HuH-7.5 (cell line): ENCODE measurements at regions not wholly inside any gene's neighbourhood (a gene's known extent, or its start where the extent isn't known, plus 50 kb on each side); places are given as distances from the start of the nearest gene placed in this dataset.
"Not testable (repeated sequence)": the region's sequence is repeated elsewhere in the genome, so short reads cannot be mapped to it uniquely, and the experiment has no call there.

ENCODE experiments used
- DNase-seq: peaks from one replicate; pipeline ENCODE4 v3.0.0; 2011; ENCODE audit warnings: low spot score

- DNase-seq, result no peak
Observed at GRCh38 chr2:83051538-83052170, 1407.4 kb downstream of the SUCLG1 start.

- no peak for DNase-seq
Observed at GRCh38 chr2:83042053-83042452, 1417.0 kb downstream of the SUCLG1 start.

- DNase-seq, result no peak
Observed at GRCh38 chr2:83022631-83023210, 1436.4 kb downstream of the SUCLG1 start.

- no peak for DNase-seq
Observed at GRCh38 chr2:83017366-83018090, 1441.6 kb downstream of the SUCLG1 start.

- no peak for DNase-seq
Observed at GRCh38 chr2:83016343-83017110, 1442.6 kb downstream of the SUCLG1 start.

GRCh38 chr2:83015900-83016299, 1443.2 kb downstream of the SUCLG1 start:
- no peak for DNase-seq

GRCh38 chr2:83015035-83015715, 1443.9 kb downstream of the SUCLG1 start:
- DNase-seq, result no peak

GRCh38 chr2:83014462-83014861, 1444.6 kb downstream of the SUCLG1 start:
- no peak for DNase-seq

- no peak for DNase-seq
Observed at GRCh38 chr2:83006961-83007360, 1452.1 kb downstream of the SUCLG1 start.

GRCh38 chr2:83003555-83003954, 1455.5 kb downstream of the SUCLG1 start:
- DNase-seq, result no peak

GRCh38 chr2:83002706-83003105, 1456.4 kb downstream of the SUCLG1 start:
- no peak for DNase-seq

- no peak for DNase-seq
Observed at GRCh38 chr2:82998781-82999180, 1460.3 kb downstream of the SUCLG1 start.

- DNase-seq, result no peak
Observed at GRCh38 chr2:82996217-82996616, 1462.9 kb downstream of the SUCLG1 start.

GRCh38 chr2:82994151-82994550, 1464.9 kb downstream of the SUCLG1 start:
- DNase-seq, result no peak

- no peak for DNase-seq
Observed at GRCh38 chr2:82993609-82994008, 1465.5 kb downstream of the SUCLG1 start.

- no peak for DNase-seq
Observed at GRCh38 chr2:82992968-82993367, 1466.1 kb downstream of the SUCLG1 start.

- DNase-seq, result not testable (repeated sequence)
Observed at GRCh38 chr2:82987706-82988105, 1471.4 kb downstream of the SUCLG1 start.

GRCh38 chr2:82986899-82987298, 1472.2 kb downstream of the SUCLG1 start:
- DNase-seq, result no peak

GRCh38 chr2:82985572-82986197, 1473.4 kb downstream of the SUCLG1 start:
- DNase-seq, result no peak

- no peak for DNase-seq
Observed at GRCh38 chr2:82968358-82968757, 1490.7 kb downstream of the SUCLG1 start.

- DNase-seq, result no peak
Observed at GRCh38 chr2:82964341-82964740, 1494.7 kb downstream of the SUCLG1 start.

GRCh38 chr2:82959727-82960126, 1499.4 kb downstream of the SUCLG1 start:
- no peak for DNase-seq
